HCT116 (cell line): ENCODE measurements at regions not wholly inside any gene's neighbourhood (a gene's known extent, or its start where the extent isn't known, plus 50 kb on each side); places are given as distances from the start of the nearest gene placed in this dataset.

ENCODE experiments used
- ATAC-seq: fragments of 200-7000 bp; cut with Tn5 transposase; 2 replicates; pipeline ENCODE4 v1.9.1; 2020; ENCODE audit warnings: mild to moderate bottlenecking, moderate library complexity
- BruUV-seq: library from RNA; stranded (reverse); fragments of 400-500 nt; replicated peaks from 2 replicates; lab custom pipeline; 2021; lab: Mats Ljungman, UMichigan
- CTCF ChIA-PET: fragments of 300-600 bp; sonication (Branson Sonifier 250); formaldehyde crosslinking; loops from one replicate; lab custom pipeline; 2021; ENCODE audit warnings: antibody characterized with exemption; lab: Charles Lee
- POLR2A ChIA-PET: fragments of 300-600, 350-600 bp; sonication (Branson Sonifier 250); formaldehyde crosslinking; loops from one replicate; lab custom pipeline; 2021; ENCODE audit warnings: antibody characterized with exemption; lab: Charles Lee
- RAD21 ChIA-PET, 2 experiments: fragments of 300-600 bp; sonication (Branson Sonifier 250); formaldehyde crosslinking; loops; one replicate each; lab custom pipeline; 2023; ENCODE audit warnings: low total read pairs in 2 of 2; ENCODE audit not compliant: uncharacterized antibody in 2 of 2, unreplicated experiment in 2 of 2, low non-redundant PET in 1 of 2; lab: Charles Lee
- DNase-seq: peaks from one replicate; pipeline ENCODE4 v3.0.0-alpha.2; 2010; ENCODE audit warnings: low read depth, low spot score
- H2AFZ ChIP-seq: fragments of 200-600 bp; shearing (Covaris generic), sonication (generic); 2 replicates; pipeline ENCODE4 v1.6.1; 2017; ENCODE audit warnings: low read depth, mixed run types, mixed read lengths, antibody characterized with exemption, low read length; ENCODE audit not compliant: poor library complexity, severe bottlenecking
- H3K27ac ChIP-seq: 2 replicates; pipeline ENCODE4 v1.5.1; 2012; ENCODE audit warnings: low read depth, low read length
- H3K27me3 ChIP-seq: fragments of 200-600 bp; sonication (generic); 2 replicates; pipeline ENCODE4 v1.6.1; 2016; ENCODE audit warnings: mixed run types, low read length, mixed read lengths; ENCODE audit not compliant: insufficient read depth
- H3K36me3 ChIP-seq, 2 experiments: fragments of 200-500 bp in 1 of 2; fragments of 200-600 bp in 1 of 2; sonication (Bioruptor generic) in 1 of 2; sonication (generic) in 1 of 2; 2 replicates each; pipeline versions ENCODE4 v1.5.1 to v1.6.1; 2014 to 2016; ENCODE audit warnings: low read length in 2 of 2, inconsistent platforms in 1 of 2, mixed read lengths in 1 of 2, mixed run types in 1 of 2; ENCODE audit not compliant: insufficient read depth in 2 of 2, control insufficient read depth in 1 of 2
- H3K4me1 ChIP-seq, 2 experiments: fragments of 200-600 bp in 1 of 2; sonication (generic) in 1 of 2; 2 replicates each; pipeline versions ENCODE4 v1.5.1 to v1.6.1; 2012 to 2017; ENCODE audit warnings: low read length in 2 of 2, inconsistent platforms in 1 of 2, mild to moderate bottlenecking in 1 of 2, mixed read lengths in 1 of 2, mixed run types in 1 of 2, moderate library complexity in 1 of 2; ENCODE audit not compliant: insufficient read depth in 2 of 2, control insufficient read depth in 1 of 2
- H3K4me2 ChIP-seq: fragments of 200-600 bp; sonication (generic); 2 replicates; pipeline ENCODE4 v1.6.1; 2017; ENCODE audit warnings: mixed run types, low read length, mixed read lengths
- H3K4me3 ChIP-seq, 2 experiments: fragments of 200-600 bp in 1 of 2; sonication (generic) in 1 of 2; replicated peaks in 1 of 2; 2 replicates each; pipeline ENCODE4 v1.5.1; 2011 to 2016; ENCODE audit warnings: low read length in 2 of 2, control low read depth in 1 of 2, low read depth in 1 of 2, mild to moderate bottlenecking in 1 of 2, mixed read lengths in 1 of 2, mixed run types in 1 of 2
- H3K79me2 ChIP-seq: fragments of 200-600 bp; sonication (generic); 2 replicates; pipeline ENCODE4 v1.6.1; 2017; ENCODE audit warnings: mild to moderate bottlenecking, mixed run types, low read length, moderate library complexity, mixed read lengths; ENCODE audit not compliant: insufficient read depth
- H3K9ac ChIP-seq: fragments of 200-600 bp; sonication (generic); 2 replicates; pipeline ENCODE4 v1.6.1; 2016; ENCODE audit warnings: low read length, mixed read lengths
- H3K9me2 ChIP-seq: fragments of 200-600 bp; sonication (generic), shearing (Covaris generic); 2 replicates; pipeline ENCODE4 v1.6.1; 2017; ENCODE audit warnings: mixed run types, mild to moderate bottlenecking, moderate library complexity; ENCODE audit not compliant: insufficient read depth
- H3K9me3 ChIP-seq, 2 experiments: fragments of 200-500 bp in 1 of 2; fragments of 200-600 bp in 1 of 2; sonication (Bioruptor generic) in 1 of 2; sonication (generic) in 1 of 2; 2 replicates each; pipeline ENCODE4 v1.6.1; 2014 to 2017; ENCODE audit warnings: low read length in 2 of 2, mixed read lengths in 2 of 2, inconsistent platforms in 1 of 2, low read depth in 1 of 2, mild to moderate bottlenecking in 1 of 2, mixed run types in 1 of 2, moderate library complexity in 1 of 2; ENCODE audit not compliant: control insufficient read depth in 1 of 2, insufficient read depth in 1 of 2
- H4K20me1 ChIP-seq: fragments of 200-600 bp; sonication (generic), shearing (Covaris generic); 2 replicates; pipeline ENCODE4 v1.6.1; 2017; ENCODE audit warnings: mixed run types, mild to moderate bottlenecking, moderate library complexity; ENCODE audit not compliant: insufficient read depth
- CBX3 ChIP-seq: IDR thresholded peaks from 2 replicates; pipeline ENCODE4 v1.6.1; 2012; ENCODE audit warnings: low read depth
- EGR1 ChIP-seq: IDR thresholded peaks from 2 replicates; pipeline ENCODE4 v1.6.1; 2012; ENCODE audit warnings: low read depth
- EZH2 ChIP-seq: fragments of 200-600 bp; sonication (generic); IDR thresholded peaks from 2 replicates; pipeline ENCODE4 v1.6.1; 2017; ENCODE audit warnings: antibody characterized with exemption, mixed run types
- FOSL1 ChIP-seq: IDR thresholded peaks from 2 replicates; pipeline ENCODE4 v1.6.1; 2012; ENCODE audit warnings: low read depth
- JUND ChIP-seq: IDR thresholded peaks from 2 replicates; pipeline ENCODE4 v1.6.1; 2012
- POLR2A ChIP-seq: IDR thresholded peaks from 2 replicates; pipeline ENCODE4 v1.7.0; 2011; ENCODE audit warnings: borderline replicate concordance; ENCODE audit not compliant: insufficient read depth, insufficient read length; ENCODE audit errors: extremely low read depth
- POLR2AphosphoS5 ChIP-seq: IDR thresholded peaks from 2 replicates; pipeline ENCODE4 v1.6.1; 2011; ENCODE audit warnings: mild to moderate bottlenecking, low read depth, low read length, moderate library complexity
- RAD21 ChIP-seq: IDR thresholded peaks from 2 replicates; pipeline ENCODE4 v1.6.1; 2012; ENCODE audit warnings: low read depth, mild to moderate bottlenecking
- SIN3A ChIP-seq: IDR thresholded peaks from 2 replicates; pipeline ENCODE4 v1.6.1; 2012; ENCODE audit warnings: low read depth
- SP1 ChIP-seq: IDR thresholded peaks from 2 replicates; pipeline ENCODE4 v1.6.1; 2012; ENCODE audit warnings: low read depth
- SRF ChIP-seq: IDR thresholded peaks from 2 replicates; pipeline ENCODE4 v1.6.1; 2012; ENCODE audit warnings: low read depth
- ZBTB33 ChIP-seq: IDR thresholded peaks from 2 replicates; pipeline ENCODE4 v1.6.1; 2011; ENCODE audit warnings: mild to moderate bottlenecking, low read length, moderate library complexity; ENCODE audit not compliant: insufficient replicate concordance; ENCODE audit errors: extremely low read depth
- intact Hi-C: fragments of 100-400 bp; cut with micrococcal nuclease; formaldehyde crosslinking; loops from 2 replicates; pipeline ENCODE4 v1.10.0; 2022
- TF ChIP-seq, protein P1 (sequence below): IDR thresholded peaks from 2 replicates; pipeline ENCODE4 v1.6.1; 2012; ENCODE audit warnings: low read depth
- TF ChIP-seq, protein P2 (sequence below): IDR thresholded peaks from 2 replicates; pipeline ENCODE4 v1.6.1; 2012
- TF ChIP-seq, protein P3 (sequence below): IDR thresholded peaks from 2 replicates; pipeline ENCODE4 v1.6.1; 2012

DNA sequence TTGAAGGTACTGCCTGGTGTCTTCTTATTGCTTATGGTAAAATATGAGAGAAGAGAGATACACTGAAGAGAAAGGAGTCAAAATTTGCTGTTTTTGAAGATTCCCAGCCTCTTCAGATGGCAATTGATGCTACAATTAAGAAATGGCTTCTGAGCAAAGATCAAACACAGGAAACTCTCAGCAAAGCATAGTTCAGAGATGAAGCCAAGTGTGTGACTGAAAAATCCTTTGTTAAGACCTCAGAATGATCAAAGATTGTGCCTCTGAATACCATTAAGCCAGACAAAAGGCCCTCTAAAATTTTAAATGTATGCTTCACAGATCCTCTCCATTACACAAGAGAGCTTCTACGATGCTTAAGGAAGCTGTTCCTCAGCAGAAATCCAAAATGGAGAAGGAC, 216.3 kb downstream of the UXS1 start:
- no peaks in the 10 kb centered on the region for H3K79me2 ChIP-seq
- ATAC-seq (no peak), DNase-seq (no peak)
- H3K27ac ChIP-seq, result peak overlapping the region; percentile 31; the same call in 1 of the 2 replicates
- H3K9me3 ChIP-seq, result peaks cover 0 to 6% of the 10 kb centered on the region in 2 experiments; a peak in 1 of 4 replicates
- BruUV-seq, result no TSS peak
- H3K36me3 ChIP-seq, result no peaks in the 10 kb centered on the region
- ChIA-PET RAD21 (no interaction called here), CTCF (no interaction called here), POLR2A (no interaction called here)
- H2AFZ ChIP-seq, result no peak overlapping the region
- intact Hi-C loops, result no loop called here
- H3K27me3 ChIP-seq, result no peaks in the 10 kb centered on the region
- H3K4me1 ChIP-seq, result peaks cover 7 to 17% of the 10 kb centered on the region in 2 experiments
- TF ChIP-seq ZBTB33, result no peak
- peak overlapping the region in 1 of 2 experiments; percentile 3; a peak in 1 of 4 replicates for H3K4me3 ChIP-seq
- H3K9me2 ChIP-seq, result no peaks in the 10 kb centered on the region
- peak overlapping the region; percentile 60 for H3K4me2 ChIP-seq
- no peaks in the 10 kb centered on the region for H4K20me1 ChIP-seq
- 0 out of 2 replicates have a peak overlapping the region, but pooled peaks have one; percentile 25 for H3K9ac ChIP-seq

GRCh38 chr2:105977212-105977611, 216.9 kb downstream of the UXS1 start:
- peak; percentile 77 for DNase-seq
- Histone ChIP-seq H3K27ac (peak overlapping the region; percentile 37; the same call in 1 of the 2 replicates), H3K27me3 (no peaks in the 10 kb centered on the region), H3K4me3 (peak overlapping the region in 1 of 2 experiments; percentile 3; a peak in 1 of 4 replicates), H3K79me2 (no peaks in the 10 kb centered on the region), H4K20me1 (no peaks in the 10 kb centered on the region), H3K9me3 (peaks cover 0 to 6% of the 10 kb centered on the region in 2 experiments; a peak in 1 of 4 replicates), H3K4me2 (peak overlapping the region; percentile 60), H2AFZ (peak overlapping the region; percentile 26), H3K9me2 (no peaks in the 10 kb centered on the region), H3K9ac (0 out of 2 replicates have a peak overlapping the region, but pooled peaks have one; percentile 25), H3K36me3 (no peaks in the 10 kb centered on the region), H3K4me1 (peaks cover 7 to 17% of the 10 kb centered on the region in 2 experiments)
- POLR2A ChIA-PET, result no interaction called here
- intact Hi-C loops, result no loop called here
- RAD21 ChIA-PET, result no interaction called here
- TF ChIP-seq, protein P1, sequence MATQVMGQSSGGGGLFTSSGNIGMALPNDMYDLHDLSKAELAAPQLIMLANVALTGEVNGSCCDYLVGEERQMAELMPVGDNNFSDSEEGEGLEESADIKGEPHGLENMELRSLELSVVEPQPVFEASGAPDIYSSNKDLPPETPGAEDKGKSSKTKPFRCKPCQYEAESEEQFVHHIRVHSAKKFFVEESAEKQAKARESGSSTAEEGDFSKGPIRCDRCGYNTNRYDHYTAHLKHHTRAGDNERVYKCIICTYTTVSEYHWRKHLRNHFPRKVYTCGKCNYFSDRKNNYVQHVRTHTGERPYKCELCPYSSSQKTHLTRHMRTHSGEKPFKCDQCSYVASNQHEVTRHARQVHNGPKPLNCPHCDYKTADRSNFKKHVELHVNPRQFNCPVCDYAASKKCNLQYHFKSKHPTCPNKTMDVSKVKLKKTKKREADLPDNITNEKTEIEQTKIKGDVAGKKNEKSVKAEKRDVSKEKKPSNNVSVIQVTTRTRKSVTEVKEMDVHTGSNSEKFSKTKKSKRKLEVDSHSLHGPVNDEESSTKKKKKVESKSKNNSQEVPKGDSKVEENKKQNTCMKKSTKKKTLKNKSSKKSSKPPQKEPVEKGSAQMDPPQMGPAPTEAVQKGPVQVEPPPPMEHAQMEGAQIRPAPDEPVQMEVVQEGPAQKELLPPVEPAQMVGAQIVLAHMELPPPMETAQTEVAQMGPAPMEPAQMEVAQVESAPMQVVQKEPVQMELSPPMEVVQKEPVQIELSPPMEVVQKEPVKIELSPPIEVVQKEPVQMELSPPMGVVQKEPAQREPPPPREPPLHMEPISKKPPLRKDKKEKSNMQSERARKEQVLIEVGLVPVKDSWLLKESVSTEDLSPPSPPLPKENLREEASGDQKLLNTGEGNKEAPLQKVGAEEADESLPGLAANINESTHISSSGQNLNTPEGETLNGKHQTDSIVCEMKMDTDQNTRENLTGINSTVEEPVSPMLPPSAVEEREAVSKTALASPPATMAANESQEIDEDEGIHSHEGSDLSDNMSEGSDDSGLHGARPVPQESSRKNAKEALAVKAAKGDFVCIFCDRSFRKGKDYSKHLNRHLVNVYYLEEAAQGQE, result no peak
- TF ChIP-seq, protein P2, sequence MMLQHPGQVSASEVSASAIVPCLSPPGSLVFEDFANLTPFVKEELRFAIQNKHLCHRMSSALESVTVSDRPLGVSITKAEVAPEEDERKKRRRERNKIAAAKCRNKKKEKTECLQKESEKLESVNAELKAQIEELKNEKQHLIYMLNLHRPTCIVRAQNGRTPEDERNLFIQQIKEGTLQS, result no peak
- no peak for TF ChIP-seq POLR2A
- no peak for TF ChIP-seq EGR1
- TF ChIP-seq JUND, result peak; percentile 84
- TF ChIP-seq RAD21, result peak; percentile 24; the same call in 1 of the 2 replicates
- no peak for TF ChIP-seq EZH2
- 0 out of 2 replicates have a peak, but pooled peaks have one; percentile 46 for TF ChIP-seq SRF
- TF ChIP-seq POLR2AphosphoS5, result no peak
- TF ChIP-seq, protein P3, sequence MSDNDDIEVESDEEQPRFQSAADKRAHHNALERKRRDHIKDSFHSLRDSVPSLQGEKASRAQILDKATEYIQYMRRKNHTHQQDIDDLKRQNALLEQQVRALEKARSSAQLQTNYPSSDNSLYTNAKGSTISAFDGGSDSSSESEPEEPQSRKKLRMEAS, result no peak
- TF ChIP-seq SIN3A, result peak; percentile 36; the same call in 1 of the 2 replicates
- peak; percentile 82 for TF ChIP-seq CBX3
- TF ChIP-seq SP1, result peak; percentile 72
- TF ChIP-seq FOSL1, result peak; percentile 85
- peak; percentile 96 for ATAC-seq
- no TSS peak for BruUV-seq
- CTCF ChIA-PET, result no interaction called here
